HCT116 (cell line): ENCODE measurements at regions not wholly inside any gene's neighbourhood (a gene's known extent, or its start where the extent isn't known, plus 50 kb on each side); places are given as distances from the start of the nearest gene placed in this dataset.

Experiments
- ATAC-seq: fragments of 200-7000 bp; cut with Tn5 transposase; 2 replicates; pipeline ENCODE4 v1.9.1; 2020; ENCODE audit warnings: mild to moderate bottlenecking, moderate library complexity
- BruUV-seq: library from RNA; stranded (reverse); fragments of 400-500 nt; replicated peaks from 2 replicates; lab custom pipeline; 2021; lab: Mats Ljungman, UMichigan
- CTCF ChIA-PET: fragments of 300-600 bp; sonication (Branson Sonifier 250); formaldehyde crosslinking; loops from one replicate; lab custom pipeline; 2021; ENCODE audit warnings: antibody characterized with exemption; lab: Charles Lee
- POLR2A ChIA-PET: fragments of 300-600, 350-600 bp; sonication (Branson Sonifier 250); formaldehyde crosslinking; loops from one replicate; lab custom pipeline; 2021; ENCODE audit warnings: antibody characterized with exemption; lab: Charles Lee
- RAD21 ChIA-PET, 2 experiments: fragments of 300-600 bp; sonication (Branson Sonifier 250); formaldehyde crosslinking; loops; one replicate each; lab custom pipeline; 2023; ENCODE audit warnings: low total read pairs in 2 of 2; ENCODE audit not compliant: uncharacterized antibody in 2 of 2, unreplicated experiment in 2 of 2, low non-redundant PET in 1 of 2; lab: Charles Lee
- DNase-seq: peaks from one replicate; pipeline ENCODE4 v3.0.0-alpha.2; 2010; ENCODE audit warnings: low read depth, low spot score
- H2AFZ ChIP-seq: fragments of 200-600 bp; shearing (Covaris generic), sonication (generic); 2 replicates; pipeline ENCODE4 v1.6.1; 2017; ENCODE audit warnings: low read depth, mixed run types, mixed read lengths, antibody characterized with exemption, low read length; ENCODE audit not compliant: poor library complexity, severe bottlenecking
- H3K27ac ChIP-seq: 2 replicates; pipeline ENCODE4 v1.5.1; 2012; ENCODE audit warnings: low read depth, low read length
- H3K27me3 ChIP-seq: fragments of 200-600 bp; sonication (generic); 2 replicates; pipeline ENCODE4 v1.6.1; 2016; ENCODE audit warnings: mixed run types, low read length, mixed read lengths; ENCODE audit not compliant: insufficient read depth
- H3K36me3 ChIP-seq, 2 experiments: fragments of 200-500 bp in 1 of 2; fragments of 200-600 bp in 1 of 2; sonication (Bioruptor generic) in 1 of 2; sonication (generic) in 1 of 2; 2 replicates each; pipeline versions ENCODE4 v1.5.1 to v1.6.1; 2014 to 2016; ENCODE audit warnings: low read length in 2 of 2, inconsistent platforms in 1 of 2, mixed read lengths in 1 of 2, mixed run types in 1 of 2; ENCODE audit not compliant: insufficient read depth in 2 of 2, control insufficient read depth in 1 of 2
- H3K4me1 ChIP-seq, 2 experiments: fragments of 200-600 bp in 1 of 2; sonication (generic) in 1 of 2; 2 replicates each; pipeline versions ENCODE4 v1.5.1 to v1.6.1; 2012 to 2017; ENCODE audit warnings: low read length in 2 of 2, inconsistent platforms in 1 of 2, mild to moderate bottlenecking in 1 of 2, mixed read lengths in 1 of 2, mixed run types in 1 of 2, moderate library complexity in 1 of 2; ENCODE audit not compliant: insufficient read depth in 2 of 2, control insufficient read depth in 1 of 2
- H3K4me2 ChIP-seq: fragments of 200-600 bp; sonication (generic); 2 replicates; pipeline ENCODE4 v1.6.1; 2017; ENCODE audit warnings: mixed run types, low read length, mixed read lengths
- H3K4me3 ChIP-seq, 2 experiments: fragments of 200-600 bp in 1 of 2; sonication (generic) in 1 of 2; replicated peaks in 1 of 2; 2 replicates each; pipeline ENCODE4 v1.5.1; 2011 to 2016; ENCODE audit warnings: low read length in 2 of 2, control low read depth in 1 of 2, low read depth in 1 of 2, mild to moderate bottlenecking in 1 of 2, mixed read lengths in 1 of 2, mixed run types in 1 of 2
- H3K79me2 ChIP-seq: fragments of 200-600 bp; sonication (generic); 2 replicates; pipeline ENCODE4 v1.6.1; 2017; ENCODE audit warnings: mild to moderate bottlenecking, mixed run types, low read length, moderate library complexity, mixed read lengths; ENCODE audit not compliant: insufficient read depth
- H3K9ac ChIP-seq: fragments of 200-600 bp; sonication (generic); 2 replicates; pipeline ENCODE4 v1.6.1; 2016; ENCODE audit warnings: low read length, mixed read lengths
- H3K9me2 ChIP-seq: fragments of 200-600 bp; sonication (generic), shearing (Covaris generic); 2 replicates; pipeline ENCODE4 v1.6.1; 2017; ENCODE audit warnings: mixed run types, mild to moderate bottlenecking, moderate library complexity; ENCODE audit not compliant: insufficient read depth
- H3K9me3 ChIP-seq, 2 experiments: fragments of 200-500 bp in 1 of 2; fragments of 200-600 bp in 1 of 2; sonication (Bioruptor generic) in 1 of 2; sonication (generic) in 1 of 2; 2 replicates each; pipeline ENCODE4 v1.6.1; 2014 to 2017; ENCODE audit warnings: low read length in 2 of 2, mixed read lengths in 2 of 2, inconsistent platforms in 1 of 2, low read depth in 1 of 2, mild to moderate bottlenecking in 1 of 2, mixed run types in 1 of 2, moderate library complexity in 1 of 2; ENCODE audit not compliant: control insufficient read depth in 1 of 2, insufficient read depth in 1 of 2
- H4K20me1 ChIP-seq: fragments of 200-600 bp; sonication (generic), shearing (Covaris generic); 2 replicates; pipeline ENCODE4 v1.6.1; 2017; ENCODE audit warnings: mixed run types, mild to moderate bottlenecking, moderate library complexity; ENCODE audit not compliant: insufficient read depth
- ATF3 ChIP-seq: IDR thresholded peaks from 2 replicates; pipeline ENCODE4 v1.6.1; 2012
- EGR1 ChIP-seq: IDR thresholded peaks from 2 replicates; pipeline ENCODE4 v1.6.1; 2012; ENCODE audit warnings: low read depth
- EZH2phosphoT487 ChIP-seq: fragments of 200-600 bp; IDR thresholded peaks from 2 replicates; pipeline ENCODE4 v1.6.1; 2018; ENCODE audit warnings: antibody characterized with exemption, borderline replicate concordance
- FOSL1 ChIP-seq: IDR thresholded peaks from 2 replicates; pipeline ENCODE4 v1.6.1; 2012; ENCODE audit warnings: low read depth
- JUND ChIP-seq: IDR thresholded peaks from 2 replicates; pipeline ENCODE4 v1.6.1; 2012
- POLR2A ChIP-seq: IDR thresholded peaks from 2 replicates; pipeline ENCODE4 v1.7.0; 2011; ENCODE audit warnings: borderline replicate concordance; ENCODE audit not compliant: insufficient read depth, insufficient read length; ENCODE audit errors: extremely low read depth
- POLR2AphosphoS5 ChIP-seq: IDR thresholded peaks from 2 replicates; pipeline ENCODE4 v1.6.1; 2011; ENCODE audit warnings: mild to moderate bottlenecking, low read depth, low read length, moderate library complexity
- REST ChIP-seq: IDR thresholded peaks from 2 replicates; pipeline ENCODE4 v1.6.1; 2012; ENCODE audit warnings: low read depth
- SP1 ChIP-seq: IDR thresholded peaks from 2 replicates; pipeline ENCODE4 v1.6.1; 2012; ENCODE audit warnings: low read depth
- SRF ChIP-seq: IDR thresholded peaks from 2 replicates; pipeline ENCODE4 v1.6.1; 2012; ENCODE audit warnings: low read depth
- YY1 ChIP-seq: IDR thresholded peaks from 2 replicates; pipeline ENCODE4 v1.6.1; 2011; ENCODE audit warnings: low read length, low read depth, moderate library complexity, mild to moderate bottlenecking; ENCODE audit not compliant: insufficient replicate concordance; ENCODE audit errors: extremely low read depth
- ZFX ChIP-seq: fragments of 450-650 bp; IDR thresholded peaks from 2 replicates; pipeline ENCODE4 v1.6.1; 2017
- ZNF274 ChIP-seq: fragments of 200-500 bp; sonication (Bioruptor generic); IDR thresholded peaks from 2 replicates; pipeline ENCODE4 v1.6.1; 2014; ENCODE audit warnings: mild to moderate bottlenecking, low read depth, low read length, inconsistent platforms
- intact Hi-C: fragments of 100-400 bp; cut with micrococcal nuclease; formaldehyde crosslinking; loops from 2 replicates; pipeline ENCODE4 v1.10.0; 2022
- TF ChIP-seq, protein P1 (sequence below): IDR thresholded peaks from 2 replicates; pipeline ENCODE4 v1.6.1; 2012
- TF ChIP-seq, protein P2 (sequence below): IDR thresholded peaks from 2 replicates; pipeline ENCODE4 v1.6.1; 2011; ENCODE audit warnings: mild to moderate bottlenecking, low read length, moderate library complexity; ENCODE audit not compliant: insufficient replicate concordance; ENCODE audit errors: extremely low read depth
- TF ChIP-seq, protein P3 (sequence below), 3 experiments: fragments of 200-600 bp in 1 of 3; sonication (generic) in 1 of 3; IDR thresholded peaks in 2 of 3; conservative IDR thresholded peaks in 1 of 3; 2 replicates each; pipeline ENCODE4 v1.5.1; 2012 to 2017; ENCODE audit warnings: low read depth in 2 of 3, low read length in 2 of 3, antibody characterized with exemption in 1 of 3, borderline replicate concordance in 1 of 3, control low read depth in 1 of 3, mild to moderate bottlenecking in 1 of 3, mixed read lengths in 1 of 3, mixed run types in 1 of 3, moderate library complexity in 1 of 3; ENCODE audit not compliant: insufficient read depth in 1 of 3

- Histone ChIP-seq H3K9ac (no peak overlapping the region), H3K36me3 (no peaks in the 10 kb centered on the region), H3K27ac (no peak overlapping the region), H3K4me2 (no peak overlapping the region), H3K27me3 (no peaks in the 10 kb centered on the region), H3K9me2 (no peaks in the 10 kb centered on the region), H3K4me3 (no peak overlapping the region), H3K79me2 (no peaks in the 10 kb centered on the region), H3K9me3 (no peaks in the 10 kb centered on the region), H3K4me1 (no peaks in the 10 kb centered on the region), H4K20me1 (no peaks in the 10 kb centered on the region), H2AFZ (peak overlapping the region; percentile 69)
- intact Hi-C loops, result no loop called here
- no peak for TF ChIP-seq EGR1
- TF ChIP-seq, protein P1, sequence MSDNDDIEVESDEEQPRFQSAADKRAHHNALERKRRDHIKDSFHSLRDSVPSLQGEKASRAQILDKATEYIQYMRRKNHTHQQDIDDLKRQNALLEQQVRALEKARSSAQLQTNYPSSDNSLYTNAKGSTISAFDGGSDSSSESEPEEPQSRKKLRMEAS, result no peak
- no peak for TF ChIP-seq FOSL1
- TF ChIP-seq, protein P2, sequence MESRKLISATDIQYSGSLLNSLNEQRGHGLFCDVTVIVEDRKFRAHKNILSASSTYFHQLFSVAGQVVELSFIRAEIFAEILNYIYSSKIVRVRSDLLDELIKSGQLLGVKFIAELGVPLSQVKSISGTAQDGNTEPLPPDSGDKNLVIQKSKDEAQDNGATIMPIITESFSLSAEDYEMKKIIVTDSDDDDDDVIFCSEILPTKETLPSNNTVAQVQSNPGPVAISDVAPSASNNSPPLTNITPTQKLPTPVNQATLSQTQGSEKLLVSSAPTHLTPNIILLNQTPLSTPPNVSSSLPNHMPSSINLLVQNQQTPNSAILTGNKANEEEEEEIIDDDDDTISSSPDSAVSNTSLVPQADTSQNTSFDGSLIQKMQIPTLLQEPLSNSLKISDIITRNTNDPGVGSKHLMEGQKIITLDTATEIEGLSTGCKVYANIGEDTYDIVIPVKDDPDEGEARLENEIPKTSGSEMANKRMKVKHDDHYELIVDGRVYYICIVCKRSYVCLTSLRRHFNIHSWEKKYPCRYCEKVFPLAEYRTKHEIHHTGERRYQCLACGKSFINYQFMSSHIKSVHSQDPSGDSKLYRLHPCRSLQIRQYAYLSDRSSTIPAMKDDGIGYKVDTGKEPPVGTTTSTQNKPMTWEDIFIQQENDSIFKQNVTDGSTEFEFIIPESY, result no peak
- TF ChIP-seq ZFX, result no peak
- TF ChIP-seq ZNF274, result no peak
- TF ChIP-seq, protein P3, sequence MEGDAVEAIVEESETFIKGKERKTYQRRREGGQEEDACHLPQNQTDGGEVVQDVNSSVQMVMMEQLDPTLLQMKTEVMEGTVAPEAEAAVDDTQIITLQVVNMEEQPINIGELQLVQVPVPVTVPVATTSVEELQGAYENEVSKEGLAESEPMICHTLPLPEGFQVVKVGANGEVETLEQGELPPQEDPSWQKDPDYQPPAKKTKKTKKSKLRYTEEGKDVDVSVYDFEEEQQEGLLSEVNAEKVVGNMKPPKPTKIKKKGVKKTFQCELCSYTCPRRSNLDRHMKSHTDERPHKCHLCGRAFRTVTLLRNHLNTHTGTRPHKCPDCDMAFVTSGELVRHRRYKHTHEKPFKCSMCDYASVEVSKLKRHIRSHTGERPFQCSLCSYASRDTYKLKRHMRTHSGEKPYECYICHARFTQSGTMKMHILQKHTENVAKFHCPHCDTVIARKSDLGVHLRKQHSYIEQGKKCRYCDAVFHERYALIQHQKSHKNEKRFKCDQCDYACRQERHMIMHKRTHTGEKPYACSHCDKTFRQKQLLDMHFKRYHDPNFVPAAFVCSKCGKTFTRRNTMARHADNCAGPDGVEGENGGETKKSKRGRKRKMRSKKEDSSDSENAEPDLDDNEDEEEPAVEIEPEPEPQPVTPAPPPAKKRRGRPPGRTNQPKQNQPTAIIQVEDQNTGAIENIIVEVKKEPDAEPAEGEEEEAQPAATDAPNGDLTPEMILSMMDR (IDR thresholded peaks at IDR 0.05 in 2 of 3, conservative IDR thresholded peaks at IDR 0.05 in 1 of 3; ENCODE audit: borderline replicate concordance in 1 of 3, insufficient read depth in 1 of 3, low read depth in 2 of 3, low read length in 2 of 3), result no peak
- TF ChIP-seq JUND, result no peak
- TF ChIP-seq SP1, result no peak
- TF ChIP-seq EZH2phosphoT487, result no peak
- TF ChIP-seq REST, result no peak
- TF ChIP-seq POLR2AphosphoS5, result no peak
- TF ChIP-seq POLR2A, result no peak
- no peak for TF ChIP-seq ATF3
- TF ChIP-seq SRF, result no peak
- no peak for TF ChIP-seq YY1
- no TSS peak for BruUV-seq
- CTCF ChIA-PET, result no interaction called here
- RAD21 ChIA-PET, result no interaction called here
- no peak for DNase-seq
- POLR2A ChIA-PET, result no interaction called here
- no peak for ATAC-seq
Measured at GRCh38 chr3:174620855-174621472, 238.2 kb upstream of the NAALADL2 start.
